ENCODE measurements at regions not wholly inside any gene's neighbourhood (a gene's known extent, or its start where the extent isn't known, plus 50 kb on each side); places are given as distances from the start of the nearest gene placed in this dataset.

GRCh38 chr1:61627365-61627764, 97.6 kb downstream of the TM2D1 start:
- no peak for DNase-seq
- H3K27me3 ChIP-seq: no peaks in the 10 kb centered on the region
- no peaks in the 10 kb centered on the region for H3K9me3 ChIP-seq
- no peaks in the 10 kb centered on the region for H3K36me3 ChIP-seq
- no peak overlapping the region for H3K4me3 ChIP-seq

- H3K27me3 ChIP-seq: no peaks in the 10 kb centered on the region
- no peak for DNase-seq
- H3K4me3 ChIP-seq: no peak overlapping the region
- H3K9me3 ChIP-seq: no peaks in the 10 kb centered on the region
- no peaks in the 10 kb centered on the region for H3K36me3 ChIP-seq
Measured at GRCh38 chr1:61626816-61627215, 98.1 kb downstream of the TM2D1 start.

GRCh38 chr1:61623852-61624251, 101.1 kb downstream of the TM2D1 start:
- no peaks in the 10 kb centered on the region for H3K36me3 ChIP-seq
- H3K27me3 ChIP-seq: no peaks in the 10 kb centered on the region
- H3K4me3 ChIP-seq: no peak overlapping the region
- H3K9me3 ChIP-seq: no peaks in the 10 kb centered on the region
- DNase-seq: no peak

- H3K27me3 ChIP-seq: no peaks in the 10 kb centered on the region
- H3K36me3 ChIP-seq: no peaks in the 10 kb centered on the region
- no peak for DNase-seq
- H3K9me3 ChIP-seq: no peaks in the 10 kb centered on the region
- no peak overlapping the region for H3K4me3 ChIP-seq
Measured at GRCh38 chr1:61620536-61620935, 104.4 kb downstream of the TM2D1 start.

- Histone ChIP-seq H3K27me3 (no peaks in the 10 kb centered on the region), H3K9me3 (no peaks in the 10 kb centered on the region), H3K4me3 (no peak overlapping the region), H3K36me3 (no peaks in the 10 kb centered on the region)
- DNase-seq: no peak
Measured at GRCh38 chr1:61618755-61619154, 106.2 kb downstream of the TM2D1 start.

- no peak for DNase-seq
- Histone ChIP-seq H3K9me3 (no peaks in the 10 kb centered on the region), H3K4me3 (no peak overlapping the region), H3K27me3 (no peaks in the 10 kb centered on the region), H3K36me3 (no peaks in the 10 kb centered on the region)
Measured at GRCh38 chr1:61618193-61618592, 106.7 kb downstream of the TM2D1 start.

- H3K9me3 ChIP-seq: no peaks in the 10 kb centered on the region
- H3K4me3 ChIP-seq: no peak overlapping the region
- no peaks in the 10 kb centered on the region for H3K36me3 ChIP-seq
- H3K27me3 ChIP-seq: no peaks in the 10 kb centered on the region
- DNase-seq: no peak
Measured at GRCh38 chr1:61616830-61617229, 108.1 kb downstream of the TM2D1 start.

GRCh38 chr1:61612602-61613001, 112.3 kb downstream of the TM2D1 start:
- H3K9me3 ChIP-seq: no peaks in the 10 kb centered on the region
- no peaks in the 10 kb centered on the region for H3K27me3 ChIP-seq
- no peak overlapping the region for H3K4me3 ChIP-seq
- no peak for DNase-seq
- no peaks in the 10 kb centered on the region for H3K36me3 ChIP-seq

GRCh38 chr1:61609040-61609439, 115.9 kb downstream of the TM2D1 start:
- Histone ChIP-seq H3K4me3 (no peak overlapping the region), H3K27me3 (no peaks in the 10 kb centered on the region), H3K9me3 (no peaks in the 10 kb centered on the region), H3K36me3 (no peaks in the 10 kb centered on the region)
- no peak for DNase-seq

- no peaks in the 10 kb centered on the region for H3K27me3 ChIP-seq
- no peaks in the 10 kb centered on the region for H3K9me3 ChIP-seq
- no peak for DNase-seq
- H3K36me3 ChIP-seq: no peaks in the 10 kb centered on the region
- no peak overlapping the region for H3K4me3 ChIP-seq
Measured at GRCh38 chr1:61607448-61607847, 117.5 kb downstream of the TM2D1 start.

GRCh38 chr1:61606448-61607312, 118.3 kb downstream of the TM2D1 start:
- H3K36me3 ChIP-seq: no peaks in the 10 kb centered on the region
- H3K9me3 ChIP-seq: no peaks in the 10 kb centered on the region
- DNase-seq: peak; percentile 67
- H3K4me3 ChIP-seq: no peak overlapping the region
- H3K27me3 ChIP-seq: no peaks in the 10 kb centered on the region

GRCh38 chr1:61605607-61606321, 119.2 kb downstream of the TM2D1 start:
- no peak for DNase-seq
- Histone ChIP-seq H3K36me3 (no peaks in the 10 kb centered on the region), H3K9me3 (no peaks in the 10 kb centered on the region), H3K27me3 (no peaks in the 10 kb centered on the region), H3K4me3 (no peak overlapping the region)

GRCh38 chr1:61604684-61605083, 120.3 kb downstream of the TM2D1 start:
- no peaks in the 10 kb centered on the region for H3K9me3 ChIP-seq
- no peaks in the 10 kb centered on the region for H3K36me3 ChIP-seq
- DNase-seq: no peak
- H3K27me3 ChIP-seq: no peaks in the 10 kb centered on the region
- H3K4me3 ChIP-seq: no peak overlapping the region

- Histone ChIP-seq H3K4me3 (no peak overlapping the region), H3K27me3 (no peaks in the 10 kb centered on the region), H3K9me3 (no peaks in the 10 kb centered on the region), H3K36me3 (no peaks in the 10 kb centered on the region)
- DNase-seq: no peak
Measured at GRCh38 chr1:61604261-61604660, 120.7 kb downstream of the TM2D1 start.

- Histone ChIP-seq H3K4me3 (no peak overlapping the region), H3K9me3 (no peaks in the 10 kb centered on the region), H3K27me3 (no peaks in the 10 kb centered on the region), H3K36me3 (no peaks in the 10 kb centered on the region)
- DNase-seq: no peak
Measured at GRCh38 chr1:61602663-61603062, 122.3 kb downstream of the TM2D1 start.

GRCh38 chr1:61597601-61598000, 127.3 kb downstream of the TM2D1 start:
- Histone ChIP-seq H3K36me3 (no peaks in the 10 kb centered on the region), H3K4me3 (no peak overlapping the region), H3K27me3 (no peaks in the 10 kb centered on the region), H3K9me3 (no peaks in the 10 kb centered on the region)
- no peak for DNase-seq

GRCh38 chr1:61593331-61593730, 131.6 kb downstream of the TM2D1 start:
- H3K36me3 ChIP-seq: no peaks in the 10 kb centered on the region
- no peaks in the 10 kb centered on the region for H3K27me3 ChIP-seq
- H3K4me3 ChIP-seq: no peak overlapping the region
- H3K9me3 ChIP-seq: no peaks in the 10 kb centered on the region
- no peak for DNase-seq

- Histone ChIP-seq H3K27me3 (no peaks in the 10 kb centered on the region), H3K9me3 (no peaks in the 10 kb centered on the region), H3K36me3 (no peaks in the 10 kb centered on the region), H3K4me3 (no peak overlapping the region)
- no peak for DNase-seq
Measured at GRCh38 chr1:61591351-61591750, 133.6 kb downstream of the TM2D1 start.
